Stimulated activated CD4-positive, alpha-beta T cell treated with anti-CD3 and anti-CD28 coated beads, Interleukin-15, amount 100 ng/mL, for 24 hours (primary cell): ENCODE measurements at regions not wholly inside any gene's neighbourhood (a gene's known extent, or its start where the extent isn't known, plus 50 kb on each side); places are given as distances from the start of the nearest gene placed in this dataset.
"Not testable (repeated sequence)": the region's sequence is repeated elsewhere in the genome, so short reads cannot be mapped to it uniquely, and the experiment has no call there.

Experiments
- DNase-seq: peaks from one replicate; pipeline ENCODE4 v3.0.0-alpha.2; 2020

- DNase-seq, result no peak
These were observed 593.1 kb downstream of the NUF2 start for GRCh38 chr1:163914785-163915413.

- no peak for DNase-seq
These were observed 601.0 kb downstream of the NUF2 start for GRCh38 chr1:163922743-163923201.

- no peak for DNase-seq
These were observed 602.3 kb downstream of the NUF2 start for GRCh38 chr1:163924041-163924440.

- DNase-seq, result no peak
These were observed 605.7 kb downstream of the NUF2 start for GRCh38 chr1:163927493-163927892.

GRCh38 chr1:163928069-163928468, 606.3 kb downstream of the NUF2 start:
- DNase-seq, result no peak

GRCh38 chr1:163928651-163929050, 606.9 kb downstream of the NUF2 start:
- no peak for DNase-seq

GRCh38 chr1:163932901-163933300, 611.1 kb downstream of the NUF2 start:
- DNase-seq, result no peak

- no peak for DNase-seq
These were observed 611.7 kb downstream of the NUF2 start for GRCh38 chr1:163933437-163933836.

GRCh38 chr1:163935738-163936374, 614.1 kb downstream of the NUF2 start:
- no peak for DNase-seq

GRCh38 chr1:163959622-163960021, 599.4 kb upstream of the PBX1 start:
- no peak for DNase-seq

- no peak for DNase-seq
These were observed 588.8 kb upstream of the PBX1 start for GRCh38 chr1:163970151-163970550.

- DNase-seq, result no peak
These were observed 588.3 kb upstream of the PBX1 start for GRCh38 chr1:163970699-163971098.

GRCh38 chr1:163973586-163973985, 585.4 kb upstream of the PBX1 start:
- no peak for DNase-seq

- DNase-seq, result no peak
These were observed 584.9 kb upstream of the PBX1 start for GRCh38 chr1:163974120-163974519.

GRCh38 chr1:163980394-163980793, 578.6 kb upstream of the PBX1 start:
- DNase-seq, result no peak

- no peak for DNase-seq
These were observed 577.4 kb upstream of the PBX1 start for GRCh38 chr1:163981500-163982030.

- no peak for DNase-seq
These were observed 575.9 kb upstream of the PBX1 start for GRCh38 chr1:163983097-163983496.

GRCh38 chr1:163985700-163986099, 573.3 kb upstream of the PBX1 start:
- DNase-seq, result no peak

GRCh38 chr1:163999131-163999530, 559.9 kb upstream of the PBX1 start:
- DNase-seq, result no peak

GRCh38 chr1:164006186-164006585, 552.8 kb upstream of the PBX1 start:
- DNase-seq, result not testable (repeated sequence)

GRCh38 chr1:164006621-164007020, 552.4 kb upstream of the PBX1 start:
- DNase-seq, result no peak

GRCh38 chr1:164017239-164017638, 541.7 kb upstream of the PBX1 start:
- no peak for DNase-seq

GRCh38 chr1:164020391-164020790, 538.6 kb upstream of the PBX1 start:
- DNase-seq, result no peak

GRCh38 chr1:164021813-164022212, 537.2 kb upstream of the PBX1 start:
- DNase-seq, result no peak

GRCh38 chr1:164033782-164034181, 525.2 kb upstream of the PBX1 start:
- no peak for DNase-seq
